Stimulated activated CD4-positive, alpha-beta T cell treated with anti-CD3 and anti-CD28 coated beads, Interleukin-15, amount 100 ng/mL, for 48 hours (primary cell): ENCODE measurements at regions not wholly inside any gene's neighbourhood (a gene's known extent, or its start where the extent isn't known, plus 50 kb on each side); places are given as distances from the start of the nearest gene placed in this dataset.
"Not testable (repeated sequence)": the region's sequence is repeated elsewhere in the genome, so short reads cannot be mapped to it uniquely, and the experiment has no call there.

Experiments used
- DNase-seq, 2 donors: peaks; one replicate each; pipeline ENCODE4 v3.0.0-alpha.2; 2020; ENCODE audit warnings: low read depth in 2 of 2

- no peak for DNase-seq
These were observed 226.0 kb downstream of the C7orf25 start for GRCh38 chr7:42685911-42686310.

DNA sequence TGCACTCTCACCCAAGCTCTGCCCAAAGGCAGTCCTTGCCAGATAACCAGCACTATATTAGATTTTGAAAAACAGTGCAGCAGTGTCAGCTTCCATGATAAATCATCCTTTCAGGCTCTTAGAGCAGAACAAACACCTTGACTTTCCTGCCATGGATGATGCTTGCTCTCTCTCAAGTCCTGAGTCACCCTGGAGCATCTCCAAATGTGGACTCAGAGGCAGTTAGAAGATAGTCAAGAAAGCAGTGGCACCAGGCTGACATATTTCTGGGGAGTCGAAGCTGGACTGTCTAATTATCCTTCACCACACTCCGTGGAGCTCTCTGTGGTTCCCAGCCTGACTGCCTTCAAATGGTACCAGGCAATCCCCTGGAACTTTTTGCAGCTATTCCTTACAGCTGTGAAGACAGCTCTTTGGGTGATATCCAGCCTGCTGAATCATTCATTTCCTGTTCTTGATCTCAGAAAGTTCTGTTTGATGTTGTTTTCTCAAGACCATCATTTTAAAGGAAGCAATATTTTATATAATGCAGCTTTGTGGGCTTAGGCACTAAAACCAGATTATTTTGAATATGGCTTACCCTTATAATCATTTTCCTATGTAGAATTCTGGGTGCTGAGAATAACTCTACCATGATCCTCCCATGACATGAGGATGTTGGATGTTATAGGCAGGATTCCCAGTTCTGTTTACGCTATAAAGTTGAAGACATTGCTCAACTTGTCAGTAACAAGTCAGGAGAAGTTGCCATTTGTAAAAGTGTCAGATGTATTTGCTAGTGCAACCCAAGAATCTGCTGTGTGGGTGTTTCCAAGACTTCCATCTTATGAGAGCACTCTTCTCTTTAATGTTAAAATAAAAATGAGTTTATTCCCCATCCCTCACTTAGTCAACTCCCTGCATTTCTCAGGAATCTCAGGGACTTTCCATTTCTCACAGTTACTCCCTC, 233.8 kb downstream of the C7orf25 start:
- DNase-seq = no peak

DNA sequence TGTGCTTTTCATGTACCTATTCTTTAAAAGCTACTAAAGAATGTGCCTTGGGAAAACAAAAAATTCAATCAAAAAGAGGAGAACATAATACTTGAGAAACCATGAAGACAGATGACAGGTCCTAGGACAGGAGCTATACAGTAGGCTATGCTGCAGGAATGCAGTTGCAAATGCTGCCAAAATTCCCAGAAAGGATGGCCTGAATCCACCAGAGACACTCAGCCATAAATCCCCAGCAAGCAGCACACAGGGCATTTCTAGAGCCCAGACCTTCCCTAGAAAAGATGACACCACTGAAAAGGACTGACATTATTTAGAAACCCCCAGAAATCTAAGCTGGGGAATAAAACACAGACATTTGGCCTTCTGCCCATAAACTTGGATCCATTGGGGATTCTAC, 237.3 kb downstream of the C7orf25 start:
- DNase-seq = no peak

GRCh38 chr7:42673951-42674350, 237.9 kb downstream of the C7orf25 start:
- no peak for DNase-seq

DNA sequence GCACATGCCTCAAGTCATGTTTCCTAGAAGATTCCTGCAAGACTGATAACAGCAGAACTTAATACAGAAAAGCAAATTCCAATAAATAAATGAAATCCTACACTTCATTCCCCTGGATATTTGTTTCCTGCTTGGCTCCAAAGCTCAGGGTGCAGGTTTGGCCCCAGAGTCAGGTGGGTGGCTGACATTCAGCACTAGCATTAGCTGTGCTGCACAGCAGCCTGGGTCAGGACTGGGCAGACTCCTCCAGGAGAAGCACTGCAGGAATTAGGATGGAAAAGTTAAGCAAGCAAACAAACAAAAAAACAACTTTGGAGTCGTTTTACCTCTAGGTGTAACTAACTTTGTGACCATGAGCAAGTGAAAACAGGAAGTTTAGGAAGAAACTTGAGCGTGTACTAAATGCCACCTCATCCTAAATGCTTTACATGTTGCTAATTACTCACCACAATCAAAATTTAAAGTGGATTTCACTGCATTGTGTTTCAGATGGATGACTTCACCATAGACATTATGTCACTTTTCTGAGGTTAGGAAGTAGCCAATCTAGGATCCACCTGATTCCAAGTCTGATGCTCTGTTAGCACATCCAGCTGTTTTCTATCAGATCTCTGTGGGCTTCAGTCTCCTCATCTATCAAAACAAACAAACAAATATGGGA, 239.4 kb downstream of the C7orf25 start:
- no peak for DNase-seq

- DNase-seq = no peak
These were observed 240.2 kb downstream of the C7orf25 start for GRCh38 chr7:42671627-42672026.

DNA sequence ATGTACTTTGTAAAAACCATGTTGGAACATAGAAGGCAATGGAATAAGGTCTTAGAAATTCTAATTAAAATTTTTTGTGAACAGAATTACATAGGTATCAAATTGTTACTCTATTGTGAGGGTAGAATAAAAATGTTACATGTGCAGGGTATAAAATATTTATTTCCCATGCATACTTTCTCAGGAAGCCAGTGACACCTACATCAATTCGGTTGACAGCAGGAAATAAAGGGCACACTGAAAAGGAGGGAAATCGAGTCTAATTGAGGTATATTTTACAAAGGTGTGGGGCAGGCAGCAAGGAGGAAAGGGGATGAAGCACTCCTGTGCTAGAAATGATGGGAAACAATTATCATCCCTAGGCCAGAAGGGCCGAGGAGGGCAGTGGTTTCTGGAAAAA, 244.9 kb downstream of the C7orf25 start:
- DNase-seq = no peak

GRCh38 chr7:42662862-42663261, 249.0 kb downstream of the C7orf25 start:
- DNase-seq = no peak

- DNase-seq = no peak
These were observed 250.6 kb downstream of the C7orf25 start for GRCh38 chr7:42661312-42661711.

GRCh38 chr7:42650701-42651100, 261.2 kb downstream of the C7orf25 start:
- no peak for DNase-seq

DNA sequence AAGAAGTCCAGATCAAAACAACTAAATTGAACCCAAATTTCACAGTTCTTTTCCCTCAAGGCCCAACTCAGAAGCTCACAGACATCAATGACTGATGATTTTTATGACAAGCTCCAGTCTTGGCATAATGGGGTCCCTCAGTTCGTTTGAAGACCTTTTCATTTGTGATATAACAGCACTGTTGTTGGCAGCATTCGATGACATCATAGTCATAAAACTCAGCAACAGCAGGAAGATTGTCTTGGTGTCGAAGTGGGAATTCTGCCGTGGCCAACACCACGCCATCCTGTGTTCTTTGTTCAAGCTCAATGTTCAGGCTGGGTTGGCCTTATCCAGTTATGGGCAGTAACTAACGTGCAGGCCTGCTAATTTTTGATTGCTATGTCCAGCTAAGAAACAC, 261.7 kb downstream of the C7orf25 start:
- no peak for DNase-seq

GRCh38 chr7:42645906-42646305, 266.0 kb downstream of the C7orf25 start:
- no peak for DNase-seq

DNA sequence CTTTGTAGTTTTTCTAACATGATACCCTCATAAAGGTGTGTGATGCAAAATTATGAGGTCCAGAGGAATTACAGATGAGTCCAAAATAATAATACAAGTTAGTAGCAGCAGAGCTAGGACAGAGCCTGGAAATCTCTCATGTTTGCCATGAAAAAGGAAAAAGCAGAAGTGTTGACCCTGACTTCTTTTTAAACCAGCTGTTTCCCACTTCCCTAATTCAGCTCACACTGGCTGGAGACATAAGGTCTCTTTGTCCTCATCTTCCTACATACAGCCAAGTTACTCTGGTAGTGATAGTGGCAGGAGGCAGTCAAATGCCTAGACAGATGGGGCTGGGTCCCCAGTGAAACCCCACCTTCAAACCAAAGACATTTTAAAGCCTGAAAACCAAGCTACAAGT, 269.2 kb downstream of the C7orf25 start:
- no peak for DNase-seq

DNA sequence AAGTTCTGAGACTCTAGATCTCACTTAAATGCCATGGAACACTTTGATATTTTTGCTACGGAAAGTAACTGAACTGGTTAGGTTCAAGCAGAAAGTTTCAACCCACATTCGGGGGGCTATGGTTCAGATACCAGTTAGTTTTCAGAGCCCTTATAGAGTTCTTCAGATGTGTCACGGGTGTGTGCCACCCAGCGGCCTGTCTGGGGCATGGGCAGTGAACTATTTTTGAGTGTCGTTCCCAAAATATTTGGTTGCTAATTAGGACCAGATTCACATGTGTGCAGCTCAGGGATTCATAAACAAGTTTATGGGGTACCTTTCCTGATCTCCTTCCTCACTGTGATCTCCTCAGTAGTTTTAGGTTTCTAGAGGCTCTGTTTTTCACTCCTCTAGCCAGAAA, 271.9 kb downstream of the C7orf25 start:
- DNase-seq = no peak

DNA sequence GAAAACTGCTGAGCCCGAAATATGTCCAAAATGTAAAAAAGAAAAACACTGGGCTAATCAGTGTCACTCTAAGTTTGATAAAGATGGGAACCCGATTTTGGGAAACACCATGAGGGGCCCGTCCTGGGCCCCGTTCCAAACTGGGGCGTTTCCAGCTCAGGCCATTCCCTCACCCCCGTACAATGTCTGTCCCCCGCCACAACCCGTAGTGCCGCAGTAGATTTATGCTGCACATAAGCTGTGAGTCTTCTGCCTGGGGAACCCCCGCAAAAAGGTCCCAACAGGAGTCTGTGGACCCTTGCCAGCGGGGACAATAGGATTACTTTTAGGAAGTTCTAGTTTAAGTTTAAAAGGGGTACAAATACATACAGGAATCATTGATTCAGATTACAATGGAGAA, 275.5 kb downstream of the C7orf25 start:
- not testable (repeated sequence) for DNase-seq

- DNase-seq = no peak
These were observed 283.8 kb downstream of the C7orf25 start for GRCh38 chr7:42628054-42628453.

GRCh38 chr7:42627626-42628025, 284.2 kb downstream of the C7orf25 start:
- DNase-seq = no peak

DNA sequence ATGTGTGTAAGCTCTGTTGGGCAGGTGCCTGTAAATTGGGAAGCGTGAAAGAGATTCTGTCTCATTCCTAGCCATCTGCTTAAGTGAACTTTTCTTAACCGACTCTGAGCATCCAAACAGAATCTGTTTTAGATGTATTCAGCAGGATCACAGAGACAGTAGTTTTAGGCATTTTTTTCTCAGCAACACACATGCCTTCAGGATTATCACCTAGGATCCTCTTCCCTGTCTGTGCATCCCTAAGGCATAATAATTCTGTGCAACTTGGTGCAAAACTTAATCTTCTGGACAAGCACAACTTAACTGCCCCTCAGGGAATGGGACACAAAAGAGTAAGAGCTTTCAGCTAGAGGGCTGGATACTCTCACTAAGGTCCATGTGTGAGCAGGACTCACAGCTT, 284.8 kb downstream of the C7orf25 start:
- DNase-seq = no peak

DNA sequence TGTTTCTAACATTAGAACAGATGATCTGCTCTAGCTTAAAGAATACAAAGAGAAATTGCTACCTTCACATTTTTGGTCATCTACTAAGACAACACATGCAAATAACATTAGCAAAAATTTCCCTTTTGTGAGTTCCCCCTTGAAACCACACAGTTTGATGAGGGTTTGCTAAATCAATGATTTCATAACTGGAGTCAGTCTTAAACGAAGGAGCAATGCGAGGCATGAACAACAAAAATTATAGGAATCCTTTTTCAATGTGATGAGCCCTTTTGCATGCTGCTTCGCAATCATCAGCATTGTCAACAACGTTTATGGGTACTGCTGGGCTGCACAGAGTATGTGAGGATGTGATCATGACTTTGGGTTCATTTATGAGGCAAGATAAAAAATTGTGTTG, 286.4 kb downstream of the C7orf25 start:
- DNase-seq = no peak

DNA sequence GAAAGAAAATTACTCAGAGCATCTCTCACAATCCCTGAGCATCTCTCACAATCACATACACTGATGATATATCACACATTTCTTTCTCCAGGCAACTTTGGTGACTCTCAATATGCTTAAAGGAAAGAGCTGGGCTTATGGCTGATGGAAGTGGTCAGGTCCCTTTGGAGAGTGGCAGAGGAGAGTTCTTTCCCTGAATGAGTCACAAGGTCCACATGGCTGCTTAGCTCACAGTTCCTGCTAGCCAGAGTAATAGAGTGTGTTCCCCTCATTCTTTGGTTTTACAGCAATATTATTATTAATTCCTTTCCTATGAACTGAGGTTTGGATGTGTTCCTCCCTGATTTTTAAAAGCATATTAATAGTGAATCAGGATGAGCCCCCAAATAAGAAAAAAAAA, 287.4 kb downstream of the C7orf25 start:
- DNase-seq = no peak

- no peak for DNase-seq
These were observed 290.2 kb downstream of the C7orf25 start for GRCh38 chr7:42621543-42622219.

GRCh38 chr7:42618651-42619360, 293.1 kb downstream of the C7orf25 start:
- DNase-seq = no peak
